Effector CD8-positive, alpha-beta T cell (primary cell): ENCODE measurements at regions not wholly inside any gene's neighbourhood (a gene's known extent, or its start where the extent isn't known, plus 50 kb on each side); places are given as distances from the start of the nearest gene placed in this dataset.
A peak's percentile ranks its signal among the peaks of the same experiment; 100 is the strongest.

Experiments
- DNase-seq: peaks from one replicate; lab custom pipeline; 2025; lab: John Stamatoyannopoulos, UW

- no peak for DNase-seq
Observed at GRCh38 chr7:130880668-130881067, 146.7 kb upstream of the KLF14 start.

GRCh38 chr7:130881091-130881798, 147.2 kb upstream of the KLF14 start:
- DNase-seq, result no peak

DNA sequence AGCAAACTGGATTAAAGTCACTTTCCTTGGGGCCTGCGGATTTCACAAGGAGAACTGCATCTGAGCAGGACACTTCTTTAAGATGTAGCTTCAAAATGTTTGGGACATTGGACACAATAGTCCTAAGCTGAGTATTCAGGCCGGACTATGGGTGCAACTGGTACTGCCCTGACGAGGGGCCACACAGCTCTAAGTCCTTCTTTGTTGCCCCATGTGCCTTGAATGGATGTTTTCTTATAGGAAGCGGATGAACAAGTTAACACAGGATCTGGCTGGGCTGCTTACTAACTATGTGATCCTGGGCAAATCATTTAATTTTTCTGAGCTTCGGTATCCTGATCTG, 147.8 kb upstream of the KLF14 start:
- DNase-seq, result no peak

DNA sequence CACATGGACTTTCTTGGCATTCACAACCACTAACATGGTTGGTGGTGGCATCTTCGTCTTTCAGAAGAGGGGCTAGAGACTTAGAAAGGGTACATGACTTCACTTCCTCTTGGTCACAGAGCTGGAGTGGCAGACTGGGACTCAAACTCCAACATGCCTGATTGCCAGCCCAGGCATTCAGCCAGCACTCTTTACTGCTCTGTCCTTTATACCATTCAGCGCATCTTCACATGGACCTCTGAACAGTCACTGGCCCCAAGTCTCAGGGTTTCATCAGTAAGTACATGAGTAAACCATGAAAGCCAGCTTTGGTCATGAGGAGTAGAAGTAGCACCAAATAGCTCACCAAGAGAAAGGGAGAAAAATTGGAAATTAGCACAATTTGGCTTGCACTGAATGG, 148.4 kb upstream of the KLF14 start:
- DNase-seq, result no peak

GRCh38 chr7:130883928-130884327, 149.9 kb upstream of the KLF14 start:
- no peak for DNase-seq

GRCh38 chr7:130884437-130885417, 150.7 kb upstream of the KLF14 start:
- no peak for DNase-seq

- DNase-seq, result no peak
Observed at GRCh38 chr7:130886438-130887135, 152.6 kb upstream of the KLF14 start.

- no peak for DNase-seq
Observed at GRCh38 chr7:130887182-130887956, 153.4 kb upstream of the KLF14 start.

DNA sequence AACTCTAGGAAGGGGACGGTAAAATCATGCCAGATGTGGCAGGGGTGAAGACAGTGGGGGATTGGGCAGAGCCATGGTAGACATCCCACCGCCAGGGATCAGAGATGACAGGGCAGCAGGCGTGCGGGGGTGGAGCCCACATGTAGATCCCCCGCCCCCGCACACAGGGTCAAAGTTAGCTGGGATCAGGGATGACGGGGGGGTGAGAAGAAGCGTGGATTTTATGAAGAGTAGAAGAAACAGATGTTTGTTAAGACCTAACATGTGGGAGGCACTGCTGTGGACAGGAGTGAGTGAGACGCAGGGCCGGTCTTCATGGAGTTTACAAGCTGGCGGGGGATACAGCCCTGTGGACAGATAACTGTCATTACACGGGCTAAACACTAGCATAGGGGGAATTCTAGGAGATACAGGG, 154.0 kb upstream of the KLF14 start:
- DNase-seq, result no peak

DNA sequence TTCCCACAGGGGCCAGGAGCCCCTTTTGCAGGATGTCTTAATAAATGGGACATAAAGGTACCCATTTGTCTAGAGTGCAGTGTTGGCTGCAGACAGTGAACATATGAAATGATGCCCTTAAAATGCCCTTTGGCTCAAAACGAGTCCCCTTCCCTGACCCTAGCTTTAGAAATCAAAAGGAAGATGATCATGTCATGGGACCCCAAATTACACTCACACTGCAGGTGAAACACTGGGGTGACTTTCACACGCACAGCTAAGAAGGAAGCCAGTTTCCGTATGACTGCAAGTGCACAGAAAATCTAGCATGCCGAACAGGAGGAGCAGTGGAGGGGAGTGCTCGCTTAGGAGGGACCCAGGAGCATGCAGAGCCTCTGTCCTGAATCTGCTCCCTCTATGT, 154.5 kb upstream of the KLF14 start:
- DNase-seq, result no peak

DNA sequence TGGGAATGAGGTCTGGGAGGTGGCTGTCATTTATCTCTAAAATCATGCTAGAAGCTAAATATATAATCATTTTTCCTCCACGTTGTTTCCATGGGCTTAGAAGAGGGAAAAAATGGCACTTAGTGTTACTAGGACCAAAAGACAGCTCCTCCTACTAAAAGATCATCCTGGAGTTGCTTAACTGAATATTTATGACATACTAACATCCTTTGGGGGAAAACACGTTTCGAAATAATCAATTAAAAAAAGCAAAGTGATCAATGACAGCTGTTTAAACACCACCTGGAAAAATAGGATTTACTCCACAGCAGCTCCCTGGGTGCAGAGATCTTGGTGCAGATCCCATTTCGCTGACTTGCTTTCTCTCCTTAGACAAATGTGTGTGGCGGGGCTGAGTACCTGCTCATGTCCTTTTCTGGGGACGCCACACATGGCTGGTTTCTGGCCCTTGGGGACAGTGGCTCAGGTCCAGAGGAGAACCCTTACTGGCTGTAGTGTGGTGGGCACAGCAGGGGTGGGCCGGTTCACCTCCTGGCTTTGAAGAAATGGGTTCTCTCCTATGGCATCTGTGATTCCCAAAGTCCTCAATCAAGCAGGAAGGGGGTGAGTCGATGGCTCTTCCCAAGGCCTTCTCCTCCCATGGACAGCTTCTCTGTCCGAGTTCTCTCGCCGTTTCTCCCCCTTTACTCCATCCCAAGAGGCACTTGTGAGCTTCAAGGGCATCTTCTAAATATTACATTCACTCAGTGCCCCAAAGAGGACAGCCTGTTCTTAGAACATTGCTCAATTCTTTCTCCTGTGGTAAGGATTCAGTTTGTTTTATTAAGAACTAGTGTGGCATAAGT, 156.4 kb upstream of the KLF14 start:
- DNase-seq, result no peak

DNA sequence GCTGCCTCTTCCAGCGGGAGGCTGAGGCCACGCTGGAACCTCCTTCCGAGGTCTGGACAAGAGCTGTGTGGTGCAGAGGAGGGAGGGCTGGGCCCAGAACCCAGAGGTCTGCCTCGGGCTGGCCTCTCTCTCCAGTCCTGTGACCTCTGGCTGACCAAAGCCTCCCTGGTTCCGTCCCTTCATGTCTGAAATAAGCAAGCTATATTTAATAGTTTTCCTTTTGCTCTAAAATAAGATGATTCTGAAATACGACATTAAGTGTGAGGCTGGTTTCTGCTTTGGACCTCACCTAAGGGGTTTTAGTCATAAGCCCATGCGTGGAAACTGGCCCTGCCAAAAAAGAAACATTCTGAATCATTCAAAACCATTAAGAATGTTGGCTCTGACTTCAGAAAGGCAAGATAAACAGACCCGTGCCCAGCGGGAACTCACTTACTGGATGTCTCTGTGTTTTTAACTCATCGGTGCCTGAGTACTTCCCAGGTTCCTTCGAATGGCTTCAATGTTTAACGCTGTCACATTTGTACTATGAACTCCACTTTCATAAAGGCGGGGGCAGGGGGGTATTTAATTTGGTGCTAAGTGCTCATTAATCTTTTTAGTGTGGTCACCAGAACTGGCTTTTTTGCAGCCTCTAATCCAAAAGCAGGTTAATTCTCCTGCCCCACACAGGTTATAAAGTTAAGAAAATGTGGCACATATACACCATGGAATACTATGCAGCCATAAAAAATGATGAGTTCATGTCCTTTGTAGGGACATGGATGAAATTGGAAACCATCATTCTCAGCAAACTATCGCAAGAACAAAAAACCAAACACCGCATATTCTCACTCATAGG, 157.5 kb upstream of the KLF14 start:
- DNase-seq, result no peak

DNA sequence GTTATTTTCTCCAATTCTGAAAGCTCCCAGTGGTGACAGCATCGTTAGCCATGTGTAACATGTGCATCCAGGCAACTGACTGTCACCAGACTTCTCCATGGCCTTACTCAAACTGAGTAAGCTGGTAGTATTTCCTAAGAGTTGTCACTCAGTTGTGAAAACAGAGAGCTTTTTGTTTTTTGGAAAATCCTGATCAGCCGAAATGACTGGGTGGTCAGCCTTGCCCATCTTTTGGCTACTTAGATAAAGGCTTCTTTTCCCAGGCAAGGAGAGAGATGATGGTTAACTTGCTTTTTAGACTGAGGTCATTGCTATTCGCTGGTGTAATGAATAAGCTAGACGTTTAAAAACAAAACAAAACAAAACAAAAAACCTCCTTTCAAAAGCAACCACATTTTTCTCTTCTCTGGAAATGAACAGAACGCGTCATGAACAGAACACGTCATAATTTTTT, 159.5 kb upstream of the KLF14 start:
- DNase-seq, result no peak

GRCh38 chr7:130894146-130894908, 160.3 kb upstream of the KLF14 start:
- DNase-seq, result no peak

DNA sequence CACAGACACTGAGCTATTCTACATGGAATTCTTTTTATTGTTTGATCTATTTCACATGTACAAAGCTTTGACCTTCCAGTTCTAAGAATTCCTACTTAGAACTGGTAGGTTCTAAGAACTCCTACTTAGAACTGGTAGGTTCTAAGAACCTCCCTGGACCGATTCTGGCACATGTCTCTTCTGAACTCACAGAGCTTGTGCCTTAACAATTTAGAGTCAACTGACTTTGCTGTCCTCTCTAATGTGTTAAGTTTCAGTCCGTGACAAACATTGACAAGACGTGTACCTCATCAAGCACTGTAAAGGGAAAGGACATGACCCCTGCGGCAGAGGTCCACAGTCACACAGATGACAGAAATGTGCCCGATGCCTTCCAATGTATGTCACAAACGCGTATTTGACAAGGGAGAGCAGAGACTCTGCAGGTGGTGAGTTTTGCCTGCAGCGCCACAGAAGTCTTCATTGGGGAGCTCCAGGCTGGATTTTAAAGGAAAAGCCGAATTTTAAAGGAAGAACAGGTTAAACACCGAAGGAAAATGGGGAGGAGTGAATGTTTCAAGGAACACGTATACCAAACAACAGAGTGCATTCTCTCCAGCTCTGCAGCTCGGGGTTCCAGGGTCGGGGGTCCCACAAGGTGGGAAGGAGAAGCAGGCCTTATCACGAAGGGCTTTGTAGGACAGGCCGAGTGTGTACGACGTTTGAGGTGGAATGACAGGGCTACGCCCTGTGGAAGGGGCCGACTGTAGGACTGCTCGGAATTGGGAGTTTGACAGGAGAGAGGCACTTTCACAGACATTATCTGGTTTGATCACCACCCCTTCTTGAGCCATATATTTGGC, 161.1 kb upstream of the KLF14 start:
- no peak for DNase-seq

DNA sequence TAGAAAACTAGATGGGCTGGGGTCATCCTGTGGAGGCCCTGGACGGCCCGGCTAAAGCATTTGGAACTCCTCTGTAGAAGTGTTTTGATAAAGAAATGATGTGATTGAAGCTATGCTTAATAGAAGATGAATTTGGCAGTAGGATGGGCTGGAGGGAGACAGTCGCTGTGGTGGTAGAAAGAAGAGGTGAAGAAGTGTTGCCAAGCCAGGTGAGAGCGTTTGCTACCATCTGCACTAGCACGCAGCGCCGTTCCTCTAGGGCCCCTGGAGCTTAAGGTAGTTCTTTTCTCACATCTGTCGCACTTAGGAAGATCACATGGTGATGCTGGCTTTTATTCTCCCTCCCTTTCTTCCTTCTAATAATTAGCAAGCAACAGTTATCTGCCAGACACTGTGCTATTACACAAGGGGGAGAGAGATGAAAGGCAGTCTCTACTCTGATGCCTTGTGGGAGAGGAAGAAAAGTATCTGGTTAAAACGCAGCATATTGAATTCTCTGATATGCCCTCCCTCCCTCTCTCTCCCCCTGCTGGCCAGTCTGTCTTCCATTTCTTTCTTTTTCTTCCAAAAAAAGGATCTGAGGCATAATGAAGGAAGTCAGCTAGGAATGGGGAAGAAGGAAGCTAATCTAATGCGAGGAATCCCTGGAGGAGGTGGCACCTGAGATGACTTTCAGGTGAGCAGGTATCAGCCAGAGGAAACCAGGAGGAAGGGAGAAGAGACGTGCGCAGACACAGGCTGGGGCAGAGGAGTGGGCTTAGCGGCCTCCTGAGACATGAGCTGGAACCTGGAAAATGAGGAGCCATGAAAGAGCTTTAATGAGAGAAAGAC, 162.3 kb upstream of the KLF14 start:
- no peak for DNase-seq

- DNase-seq, result peak; percentile 54
Observed at GRCh38 chr7:130896898-130897514, 163.0 kb upstream of the KLF14 start.
